ENCODE measurements at regions not wholly inside any gene's neighbourhood (a gene's known extent, or its start where the extent isn't known, plus 50 kb on each side); places are given as distances from the start of the nearest gene placed in this dataset.
A peak's percentile ranks its signal among the peaks of the same experiment; 100 is the strongest.
"Not testable (repeated sequence)": the region's sequence is repeated elsewhere in the genome, so short reads cannot be mapped to it uniquely, and the experiment has no call there.

DNA sequence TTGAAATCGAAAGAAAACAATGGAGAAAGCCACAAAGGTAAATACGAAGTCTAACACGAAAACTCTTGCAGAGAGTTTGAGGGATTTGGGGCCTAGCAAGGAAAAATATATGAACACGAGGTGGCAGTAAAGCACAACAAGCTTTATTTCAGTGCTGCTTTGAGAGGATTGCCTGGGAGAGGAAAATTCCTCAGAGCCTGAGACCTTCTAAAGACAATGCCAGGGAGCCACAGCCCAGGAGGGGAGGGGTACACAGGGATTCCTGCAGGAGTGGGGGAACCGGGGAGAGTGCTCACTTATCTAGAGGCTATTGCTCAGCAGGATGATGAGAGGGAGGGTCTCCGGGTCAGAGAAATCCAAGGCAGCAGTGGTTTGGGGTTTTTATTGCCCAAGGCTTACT is 134.9 kb upstream of the ADCY2 start:
- TF ChIP-seq, protein P1, sequence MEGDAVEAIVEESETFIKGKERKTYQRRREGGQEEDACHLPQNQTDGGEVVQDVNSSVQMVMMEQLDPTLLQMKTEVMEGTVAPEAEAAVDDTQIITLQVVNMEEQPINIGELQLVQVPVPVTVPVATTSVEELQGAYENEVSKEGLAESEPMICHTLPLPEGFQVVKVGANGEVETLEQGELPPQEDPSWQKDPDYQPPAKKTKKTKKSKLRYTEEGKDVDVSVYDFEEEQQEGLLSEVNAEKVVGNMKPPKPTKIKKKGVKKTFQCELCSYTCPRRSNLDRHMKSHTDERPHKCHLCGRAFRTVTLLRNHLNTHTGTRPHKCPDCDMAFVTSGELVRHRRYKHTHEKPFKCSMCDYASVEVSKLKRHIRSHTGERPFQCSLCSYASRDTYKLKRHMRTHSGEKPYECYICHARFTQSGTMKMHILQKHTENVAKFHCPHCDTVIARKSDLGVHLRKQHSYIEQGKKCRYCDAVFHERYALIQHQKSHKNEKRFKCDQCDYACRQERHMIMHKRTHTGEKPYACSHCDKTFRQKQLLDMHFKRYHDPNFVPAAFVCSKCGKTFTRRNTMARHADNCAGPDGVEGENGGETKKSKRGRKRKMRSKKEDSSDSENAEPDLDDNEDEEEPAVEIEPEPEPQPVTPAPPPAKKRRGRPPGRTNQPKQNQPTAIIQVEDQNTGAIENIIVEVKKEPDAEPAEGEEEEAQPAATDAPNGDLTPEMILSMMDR (IDR thresholded peaks at IDR 0.05): peak in 5 of 6 experiments; percentile 21 to 52 (median 33)
- TF ChIP-seq POLR2A (IDR thresholded peaks at IDR 0.05): no peak
- TF ChIP-seq EP300 (IDR thresholded peaks at IDR 0.05): no peak
- no peak for TF ChIP-seq POLR2AphosphoS5 (IDR thresholded peaks at IDR 0.05)
- H3K4me1 ChIP-seq: no peaks in the 10 kb centered on the region
- no peaks in the 10 kb centered on the region for H3K9me3 ChIP-seq
- WGBS, 2 donors: 25 to 32% methylated on average over 6 of the region's 6 CpGs
- no peak overlapping the region for H3K27ac ChIP-seq
- no peak overlapping the region for H3K4me3 ChIP-seq
- ATAC-seq (ENCODE audit: low FRiP score in 2 of 2) (peak in 1 of 2 donors; percentile 61), DNase-seq (no peak)
- H3K27me3 ChIP-seq: no peaks in the 10 kb centered on the region
- H3K36me3 ChIP-seq: no peaks in the 10 kb centered on the region

- no peak for DNase-seq
- no peak for ATAC-seq (ENCODE audit: low FRiP score in 2 of 2)
- no peaks in the 10 kb centered on the region for H3K27me3 ChIP-seq
- no peaks in the 10 kb centered on the region for H3K4me1 ChIP-seq
- no peak overlapping the region for H3K27ac ChIP-seq
- TF ChIP-seq POLR2AphosphoS5 (IDR thresholded peaks at IDR 0.05) (no peak), POLR2A (IDR thresholded peaks at IDR 0.05) (no peak), EP300 (IDR thresholded peaks at IDR 0.05) (no peak)
- TF ChIP-seq, protein P1 (IDR thresholded peaks at IDR 0.05): no peak
- H3K4me3 ChIP-seq: no peak overlapping the region
- no peaks in the 10 kb centered on the region for H3K36me3 ChIP-seq
- WGBS, 2 donors: 94% methylated on average over 2 of the region's 2 CpGs
- H3K9me3 ChIP-seq: no peaks in the 10 kb centered on the region
Measured at GRCh38 chr5:7261900-7262299, 134.0 kb upstream of the ADCY2 start.

DNA sequence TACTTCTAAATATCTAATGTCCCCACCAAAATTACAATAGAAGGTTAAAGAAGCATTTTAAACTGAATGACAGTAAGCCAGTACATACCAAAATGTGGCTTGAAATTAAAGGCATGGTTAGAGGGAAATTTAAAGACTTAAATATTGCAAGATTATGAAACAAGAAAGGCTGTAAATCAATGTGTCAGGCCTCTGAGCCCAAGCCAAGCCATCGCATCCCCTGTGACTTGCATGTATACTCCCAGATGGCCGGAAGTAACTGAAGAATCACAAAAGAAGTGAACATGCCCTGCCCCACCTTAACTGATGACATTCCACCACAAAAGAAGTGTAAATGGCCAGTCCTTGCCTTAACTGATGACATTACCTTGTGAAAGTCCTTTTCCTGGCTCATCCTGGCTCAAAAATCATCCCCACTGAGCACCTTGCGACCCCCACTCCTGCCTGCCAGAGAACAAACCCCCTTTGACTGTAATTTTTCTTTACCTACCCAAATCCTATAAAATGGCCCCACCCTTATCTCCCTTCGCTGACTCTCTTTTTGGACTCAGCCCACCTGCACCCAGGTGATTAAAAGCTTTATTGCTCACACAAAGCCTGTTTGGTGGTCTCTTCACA is 132.4 kb upstream of the ADCY2 start:
- H3K36me3 ChIP-seq; H3K27ac ChIP-seq; ATAC-seq (ENCODE audit: low FRiP score in 2 of 2); H3K4me1 ChIP-seq; H3K9me3 ChIP-seq; H3K27me3 ChIP-seq; DNase-seq; H3K4me3 ChIP-seq: not testable (repeated sequence)
- WGBS, 2 donors: 72 to 78% methylated on average over 4 of the region's 4 CpGs

DNA sequence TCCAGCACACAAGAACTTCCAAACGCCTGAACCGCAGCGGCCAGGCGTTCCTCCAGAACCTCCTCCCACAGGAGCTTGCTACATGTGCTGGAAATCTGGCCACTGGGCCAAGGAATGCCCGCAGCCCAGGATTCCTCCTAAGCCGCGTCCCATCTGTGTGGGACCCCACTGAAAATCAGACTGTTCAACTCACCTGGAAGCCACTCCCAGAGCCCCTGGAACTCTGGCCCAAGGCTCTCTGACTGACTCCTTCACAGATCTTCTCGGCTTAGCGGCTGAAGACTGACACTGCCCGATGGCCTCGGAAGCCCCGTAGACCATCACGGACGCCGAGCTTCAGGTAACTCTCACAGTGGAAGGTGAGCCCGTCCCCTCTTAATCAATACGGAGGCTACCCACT is 130.2 kb upstream of the ADCY2 start:
- H3K36me3 ChIP-seq; H3K9me3 ChIP-seq; H3K4me3 ChIP-seq; H3K27me3 ChIP-seq; H3K4me1 ChIP-seq; ATAC-seq (ENCODE audit: low FRiP score in 2 of 2); H3K27ac ChIP-seq: not testable (repeated sequence)
- WGBS, 2 donors: 83 to 95% methylated on average over 12 to 14 of the region's 17 CpGs
- peak in 1 of 2 donors; percentile 20 for DNase-seq

- not testable (repeated sequence) for H3K27ac ChIP-seq; H3K9me3 ChIP-seq; H3K4me3 ChIP-seq; H3K4me1 ChIP-seq; DNase-seq; H3K36me3 ChIP-seq; ATAC-seq (ENCODE audit: low FRiP score in 2 of 2); H3K27me3 ChIP-seq
- 80 to 82% methylated on average over 9 of the region's 9 CpGs for WGBS, 2 donors
Measured at GRCh38 chr5:7268722-7269121, 127.2 kb upstream of the ADCY2 start.

- ATAC-seq (ENCODE audit: low FRiP score in 2 of 2): no peak
- no peak overlapping the region for H3K4me3 ChIP-seq
- WGBS, 2 donors: 64 to 72% methylated on average over 5 of the region's 5 CpGs
- H3K4me1 ChIP-seq: no peaks in the 10 kb centered on the region
- no peaks in the 10 kb centered on the region for H3K9me3 ChIP-seq
- TF ChIP-seq POLR2A (IDR thresholded peaks at IDR 0.05): no peak
- TF ChIP-seq, protein P1 (IDR thresholded peaks at IDR 0.05): no peak
- TF ChIP-seq POLR2AphosphoS5 (IDR thresholded peaks at IDR 0.05): no peak
- no peak for TF ChIP-seq EP300 (IDR thresholded peaks at IDR 0.05)
- H3K27ac ChIP-seq: no peak overlapping the region
- no peaks in the 10 kb centered on the region for H3K36me3 ChIP-seq
- no peak for DNase-seq
- H3K27me3 ChIP-seq: no peaks in the 10 kb centered on the region
Measured at GRCh38 chr5:7269591-7270274, 126.2 kb upstream of the ADCY2 start.

Data from upper lobe of left lung (tissue), 6 donors.